Brain microvascular endothelial cell (primary cell): ENCODE measurements at regions not wholly inside any gene's neighbourhood (a gene's known extent, or its start where the extent isn't known, plus 50 kb on each side); places are given as distances from the start of the nearest gene placed in this dataset.

Experiments used
- DNase-seq: peaks from one replicate; pipeline ENCODE4 v3.0.0-alpha.2; 2020
- H3K27ac ChIP-seq: fragments of 250-450 bp; sonication (Bioruptor Pico); 2 replicates; pipeline ENCODE4 v1.5.1; 2020; ENCODE audit warnings: mild to moderate bottlenecking, moderate library complexity
- H3K27me3 ChIP-seq: fragments of 250-450 bp; sonication (Bioruptor Pico); replicated peaks from 2 replicates; pipeline ENCODE4 v1.5.1; 2020; ENCODE audit warnings: mild to moderate bottlenecking
- H3K36me3 ChIP-seq: fragments of 250-450 bp; sonication (Bioruptor Pico); replicated peaks from 2 replicates; pipeline ENCODE4 v1.5.1; 2020; ENCODE audit warnings: mild to moderate bottlenecking
- H3K4me3 ChIP-seq: 2 replicates; pipeline ENCODE4 v1.5.1; 2011; ENCODE audit warnings: low read depth, mild to moderate bottlenecking, control low read depth, low read length, moderate library complexity
- in situ Hi-C: cut with HindIII; loops from 2 replicates; pipeline ENCODE4 v1.10.0; 2017; ENCODE audit warnings: low sequenced_read_pairs, low pct_ligation_motif_present
- TF ChIP-seq, protein P1 (sequence below): IDR thresholded peaks from 2 replicates; pipeline ENCODE4 v1.5.1; 2011; ENCODE audit warnings: low read depth, mild to moderate bottlenecking, moderate library complexity, low read length, control low read depth, inconsistent platforms; ENCODE audit errors: missing control alignments

- no peaks in the 10 kb centered on the region for H3K36me3 ChIP-seq
- H3K4me3 ChIP-seq: no peak overlapping the region
- no peak overlapping the region for H3K27ac ChIP-seq
- in situ Hi-C loops: no loop called here
- TF ChIP-seq, protein P1, sequence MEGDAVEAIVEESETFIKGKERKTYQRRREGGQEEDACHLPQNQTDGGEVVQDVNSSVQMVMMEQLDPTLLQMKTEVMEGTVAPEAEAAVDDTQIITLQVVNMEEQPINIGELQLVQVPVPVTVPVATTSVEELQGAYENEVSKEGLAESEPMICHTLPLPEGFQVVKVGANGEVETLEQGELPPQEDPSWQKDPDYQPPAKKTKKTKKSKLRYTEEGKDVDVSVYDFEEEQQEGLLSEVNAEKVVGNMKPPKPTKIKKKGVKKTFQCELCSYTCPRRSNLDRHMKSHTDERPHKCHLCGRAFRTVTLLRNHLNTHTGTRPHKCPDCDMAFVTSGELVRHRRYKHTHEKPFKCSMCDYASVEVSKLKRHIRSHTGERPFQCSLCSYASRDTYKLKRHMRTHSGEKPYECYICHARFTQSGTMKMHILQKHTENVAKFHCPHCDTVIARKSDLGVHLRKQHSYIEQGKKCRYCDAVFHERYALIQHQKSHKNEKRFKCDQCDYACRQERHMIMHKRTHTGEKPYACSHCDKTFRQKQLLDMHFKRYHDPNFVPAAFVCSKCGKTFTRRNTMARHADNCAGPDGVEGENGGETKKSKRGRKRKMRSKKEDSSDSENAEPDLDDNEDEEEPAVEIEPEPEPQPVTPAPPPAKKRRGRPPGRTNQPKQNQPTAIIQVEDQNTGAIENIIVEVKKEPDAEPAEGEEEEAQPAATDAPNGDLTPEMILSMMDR: no peak
- no peak for DNase-seq
- H3K27me3 ChIP-seq: no peaks in the 10 kb centered on the region
Observed at GRCh38 chr1:68936530-68936929, 439.6 kb upstream of the DEPDC1 start.

GRCh38 chr1:68938051-68938666 is 441.3 kb upstream of the DEPDC1 start:
- Histone ChIP-seq H3K27me3 (no peaks in the 10 kb centered on the region), H3K36me3 (no peaks in the 10 kb centered on the region), H3K27ac (no peak overlapping the region), H3K4me3 (no peak overlapping the region)
- TF ChIP-seq, protein P1: no peak
- DNase-seq: no peak
- in situ Hi-C loops: no loop called here

- Histone ChIP-seq H3K27me3 (no peaks in the 10 kb centered on the region), H3K36me3 (no peaks in the 10 kb centered on the region), H3K4me3 (no peak overlapping the region), H3K27ac (no peak overlapping the region)
- TF ChIP-seq, protein P1: no peak
- DNase-seq: no peak
- in situ Hi-C loops: no loop called here
Observed at GRCh38 chr1:68950036-68950435, 453.2 kb upstream of the DEPDC1 start.

DNA sequence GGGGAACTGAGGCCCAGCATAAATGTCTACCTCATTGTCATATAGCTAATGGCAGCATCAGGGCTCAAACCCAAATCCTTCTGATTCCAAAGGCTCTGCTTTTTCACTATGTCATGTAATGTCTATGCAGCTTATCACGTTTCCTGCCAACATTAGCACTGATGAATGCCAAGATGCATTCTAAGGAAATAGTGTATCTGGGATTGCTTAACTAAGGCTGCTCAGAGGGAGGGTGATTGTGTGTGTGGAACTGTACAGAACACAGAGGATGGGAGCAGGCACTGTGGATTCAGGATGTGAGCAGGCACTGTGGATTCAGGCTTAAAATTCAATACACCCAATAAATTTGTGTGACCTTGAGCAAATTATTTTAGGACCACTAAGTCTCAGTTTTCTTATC is 456.4 kb upstream of the DEPDC1 start:
- TF ChIP-seq, protein P1: no peak
- H3K27ac ChIP-seq: no peak overlapping the region
- in situ Hi-C loops: no loop called here
- H3K4me3 ChIP-seq: no peak overlapping the region
- no peak for DNase-seq
- H3K36me3 ChIP-seq: no peaks in the 10 kb centered on the region
- no peaks in the 10 kb centered on the region for H3K27me3 ChIP-seq

DNA sequence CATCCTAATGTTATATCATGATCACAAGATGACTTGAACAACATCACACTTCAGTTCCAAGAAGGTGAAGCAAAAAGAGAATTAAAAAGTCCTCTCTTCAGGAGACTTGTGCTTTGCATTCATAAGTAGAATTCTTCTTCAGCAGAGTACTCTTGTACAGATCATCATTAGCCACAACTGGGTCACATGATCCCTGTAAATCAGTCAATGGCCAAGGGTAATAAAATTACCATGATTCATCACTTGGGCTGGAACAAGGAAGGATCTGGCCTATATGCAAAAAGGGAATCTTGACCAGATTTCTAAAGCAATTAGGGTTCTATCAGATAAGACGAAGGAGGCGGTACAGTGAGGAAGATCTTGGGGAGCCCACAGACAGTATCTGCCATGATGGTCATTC is 458.0 kb upstream of the DEPDC1 start:
- DNase-seq: no peak
- H3K27me3 ChIP-seq: no peaks in the 10 kb centered on the region
- TF ChIP-seq, protein P1: no peak
- no peak overlapping the region for H3K27ac ChIP-seq
- no peak overlapping the region for H3K4me3 ChIP-seq
- H3K36me3 ChIP-seq: no peaks in the 10 kb centered on the region
- in situ Hi-C loops: no loop called here

DNA sequence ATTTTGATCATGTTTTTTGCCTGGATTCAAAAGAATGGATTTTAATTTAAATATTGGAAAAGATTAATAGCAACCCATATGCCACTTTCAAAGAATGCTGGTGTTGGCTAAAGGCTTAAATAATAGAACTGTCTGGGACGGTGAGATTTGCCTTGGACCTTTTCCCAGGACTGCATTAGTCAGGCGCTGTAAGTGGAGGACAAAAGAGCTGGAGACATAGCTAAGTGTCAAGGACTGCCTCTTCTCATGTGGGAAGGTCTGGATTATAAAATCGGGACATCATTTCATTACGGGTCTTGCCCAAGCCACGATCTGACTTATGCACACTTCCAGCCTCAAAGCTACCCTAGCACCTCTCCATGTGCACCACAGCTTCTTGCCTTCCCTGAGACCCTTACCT is 458.5 kb upstream of the DEPDC1 start:
- no peak overlapping the region for H3K4me3 ChIP-seq
- in situ Hi-C loops: no loop called here
- no peak overlapping the region for H3K27ac ChIP-seq
- DNase-seq: no peak
- TF ChIP-seq, protein P1: no peak
- no peaks in the 10 kb centered on the region for H3K36me3 ChIP-seq
- no peaks in the 10 kb centered on the region for H3K27me3 ChIP-seq
